Fibroblast of skin of abdomen (primary cell): ENCODE measurements at regions not wholly inside any gene's neighbourhood (a gene's known extent, or its start where the extent isn't known, plus 50 kb on each side); places are given as distances from the start of the nearest gene placed in this dataset.
A peak's percentile ranks its signal among the peaks of the same experiment; 100 is the strongest.

Experiments used
- DNase-seq: peaks from one replicate; pipeline ENCODE4 v3.0.0-alpha.2; 2013

- DNase-seq: no peak
Observed at GRCh38 chr1:234875953-234876855, 252.4 kb downstream of the TOMM20 start.

- DNase-seq: no peak
Observed at GRCh38 chr1:234875328-234875952, 253.2 kb downstream of the TOMM20 start.

GRCh38 chr1:234874291-234875288 lies 254.0 kb downstream of the TOMM20 start:
- no peak for DNase-seq

GRCh38 chr1:234871710-234872271 lies 256.8 kb downstream of the TOMM20 start:
- DNase-seq: peak; percentile 91

- no peak for DNase-seq
Observed at GRCh38 chr1:234871039-234871709, 257.5 kb downstream of the TOMM20 start.

GRCh38 chr1:234870020-234870981 lies 258.3 kb downstream of the TOMM20 start:
- DNase-seq: no peak

GRCh38 chr1:234869182-234870019 lies 259.2 kb downstream of the TOMM20 start:
- no peak for DNase-seq

GRCh38 chr1:234868296-234869147 lies 258.5 kb upstream of the IRF2BP2 start:
- no peak for DNase-seq

- peak; percentile 67 for DNase-seq
Observed at GRCh38 chr1:234866007-234866866, 256.3 kb upstream of the IRF2BP2 start.

- DNase-seq: no peak
Observed at GRCh38 chr1:234865171-234866006, 255.4 kb upstream of the IRF2BP2 start.

- no peak for DNase-seq
Observed at GRCh38 chr1:234864116-234864515, 254.1 kb upstream of the IRF2BP2 start.

- peak; percentile 57 for DNase-seq
Observed at GRCh38 chr1:234863551-234863971, 253.6 kb upstream of the IRF2BP2 start.

GRCh38 chr1:234862944-234863515 lies 253.1 kb upstream of the IRF2BP2 start:
- peak; percentile 71 for DNase-seq

- DNase-seq: no peak
Observed at GRCh38 chr1:234862360-234862943, 252.5 kb upstream of the IRF2BP2 start.

GRCh38 chr1:234861761-234862160 lies 251.8 kb upstream of the IRF2BP2 start:
- DNase-seq: no peak
